CD4-positive, alpha-beta T cell (primary cell): ENCODE measurements at regions not wholly inside any gene's neighbourhood (a gene's known extent, or its start where the extent isn't known, plus 50 kb on each side); places are given as distances from the start of the nearest gene placed in this dataset.

ENCODE experiments used
- ATAC-seq: fragments of 200-7000 bp; cut with Tn5 transposase; one replicate; pipeline ENCODE4 v1.10.0; 2022; ENCODE audit warnings: mild to moderate bottlenecking; ENCODE audit not compliant: poor library complexity
- CTCF ChIA-PET: fragments of 350-600 bp; sonication (Branson Sonifier 250); formaldehyde crosslinking; loops from one replicate; lab custom pipeline; 2021; ENCODE audit warnings: antibody characterized with exemption, inconsistent platforms; lab: Charles Lee
- POLR2A ChIA-PET: fragments of 350-600 bp; sonication (Branson Sonifier 250); formaldehyde crosslinking; loops from one replicate; lab custom pipeline; 2021; ENCODE audit warnings: antibody characterized with exemption, inconsistent platforms; lab: Charles Lee
- DNase-seq, 14 experiments: peaks; one replicate each; pipeline ENCODE4 v3.0.0-alpha.2; 2013 to 2020; ENCODE audit warnings: mixed read lengths in 2 of 14
- H3K27ac ChIP-seq, 2 donors: one replicate each; pipeline versions ENCODE4 v1.5.1 to v1.7.0; 2013; ENCODE audit warnings: low read length in 2 of 2, low read depth in 1 of 2, mild to moderate bottlenecking in 1 of 2
- H3K27me3 ChIP-seq, 2 experiments: 1 replicate in 1 of 2; 2 replicates in 1 of 2; pipeline versions ENCODE4 v1.6.1 to v1.7.0; 2013; ENCODE audit warnings: low read length in 2 of 2, control low read depth in 1 of 2, mild to moderate bottlenecking in 1 of 2, moderate library complexity in 1 of 2; ENCODE audit not compliant: insufficient read depth in 2 of 2, control insufficient read depth in 1 of 2
- H3K36me3 ChIP-seq: one replicate; pipeline ENCODE4 v1.6.1; 2013; ENCODE audit warnings: low read length, control low read depth; ENCODE audit not compliant: insufficient read depth
- H3K4me1 ChIP-seq: one replicate; pipeline ENCODE4 v1.6.1; 2013; ENCODE audit warnings: low read length, control low read depth; ENCODE audit not compliant: insufficient read depth
- H3K4me3 ChIP-seq: one replicate; pipeline ENCODE4 v1.5.1; 2013; ENCODE audit warnings: mild to moderate bottlenecking, low read length, moderate library complexity
- H3K9me3 ChIP-seq, 2 experiments: 1 replicate in 1 of 2; 2 replicates in 1 of 2; pipeline versions ENCODE4 v1.6.1 to v1.7.0; 2013; ENCODE audit warnings: low read length in 2 of 2, mild to moderate bottlenecking in 2 of 2, control low read depth in 1 of 2, moderate library complexity in 1 of 2; ENCODE audit not compliant: control insufficient read depth in 1 of 2, insufficient read depth in 1 of 2
- H3K27ac Mint-ChIP-seq: one replicate; pipeline ENCODE4 v1.8.0; 2020; ENCODE audit warnings: mixed read lengths
- H3K27me3 Mint-ChIP-seq: one replicate; pipeline ENCODE4 v1.8.0; 2021; ENCODE audit warnings: mixed read lengths
- H3K36me3 Mint-ChIP-seq: one replicate; pipeline ENCODE4 v1.8.0; 2021; ENCODE audit warnings: low read depth, mixed read lengths
- H3K4me1 Mint-ChIP-seq: one replicate; pipeline ENCODE4 v1.8.0; 2021; ENCODE audit warnings: low read depth, mixed read lengths
- H3K4me3 Mint-ChIP-seq: one replicate; pipeline ENCODE4 v1.8.0; 2020; ENCODE audit warnings: mild to moderate bottlenecking, mixed read lengths
- H3K9me3 Mint-ChIP-seq: one replicate; pipeline ENCODE4 v1.8.0; 2020; ENCODE audit warnings: mixed read lengths
- intact Hi-C, 2 experiments: fragments of 100-400 bp; cut with DNase I in 1 of 2; cut with micrococcal nuclease in 1 of 2; formaldehyde crosslinking; loops; one replicate each; pipeline versions ENCODE4 v1.15.1 to v1.9.0; 2023 to 2025; cut with DNase I, micrococcal nuclease
- TF ChIP-seq, protein P1 (sequence below): fragments of 200-600 bp; IDR thresholded peaks from one replicate; pipeline ENCODE4 v1.8.0; 2022; ENCODE audit warnings: antibody characterized with exemption, mild to moderate bottlenecking

DNA sequence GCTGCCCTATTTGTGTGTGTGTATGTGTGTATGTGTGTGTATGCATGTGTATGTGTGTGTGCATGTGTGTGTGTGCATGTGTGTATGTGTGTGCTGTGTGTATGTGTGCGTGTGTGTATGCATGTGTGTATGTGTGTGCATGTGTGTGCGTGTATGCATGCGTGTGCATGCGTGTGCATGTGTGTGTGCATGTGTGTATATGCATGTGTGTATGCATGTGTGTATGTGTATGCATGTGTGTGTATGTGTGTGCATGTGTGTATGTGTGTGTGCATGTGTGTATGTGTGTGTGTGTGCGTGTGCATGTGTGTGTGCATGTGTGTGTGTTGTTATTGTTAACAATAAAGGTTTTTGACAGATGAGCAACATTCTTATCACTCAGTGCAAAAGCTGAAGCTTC, 110.8 kb upstream of the HES1 start:
- TF ChIP-seq, protein P1, sequence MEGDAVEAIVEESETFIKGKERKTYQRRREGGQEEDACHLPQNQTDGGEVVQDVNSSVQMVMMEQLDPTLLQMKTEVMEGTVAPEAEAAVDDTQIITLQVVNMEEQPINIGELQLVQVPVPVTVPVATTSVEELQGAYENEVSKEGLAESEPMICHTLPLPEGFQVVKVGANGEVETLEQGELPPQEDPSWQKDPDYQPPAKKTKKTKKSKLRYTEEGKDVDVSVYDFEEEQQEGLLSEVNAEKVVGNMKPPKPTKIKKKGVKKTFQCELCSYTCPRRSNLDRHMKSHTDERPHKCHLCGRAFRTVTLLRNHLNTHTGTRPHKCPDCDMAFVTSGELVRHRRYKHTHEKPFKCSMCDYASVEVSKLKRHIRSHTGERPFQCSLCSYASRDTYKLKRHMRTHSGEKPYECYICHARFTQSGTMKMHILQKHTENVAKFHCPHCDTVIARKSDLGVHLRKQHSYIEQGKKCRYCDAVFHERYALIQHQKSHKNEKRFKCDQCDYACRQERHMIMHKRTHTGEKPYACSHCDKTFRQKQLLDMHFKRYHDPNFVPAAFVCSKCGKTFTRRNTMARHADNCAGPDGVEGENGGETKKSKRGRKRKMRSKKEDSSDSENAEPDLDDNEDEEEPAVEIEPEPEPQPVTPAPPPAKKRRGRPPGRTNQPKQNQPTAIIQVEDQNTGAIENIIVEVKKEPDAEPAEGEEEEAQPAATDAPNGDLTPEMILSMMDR = no peak
- peaks cover 21% of the 10 kb centered on the region for H3K4me1 Mint-ChIP-seq
- Histone ChIP-seq H3K4me3 (no peak overlapping the region), H3K36me3 (no peaks in the 10 kb centered on the region), H3K27me3 (peaks cover 0 to 3% of the 10 kb centered on the region in 2 experiments), H3K4me1 (no peaks in the 10 kb centered on the region), H3K27ac (no peak overlapping the region), H3K9me3 (no peaks in the 10 kb centered on the region)
- ChIA-PET POLR2A (no interaction called here), CTCF (no interaction called here)
- intact Hi-C loops = no loop called here
- ATAC-seq = no peak
- H3K27ac Mint-ChIP-seq = no peak overlapping the region
- H3K36me3 Mint-ChIP-seq = no peaks in the 10 kb centered on the region
- no peaks in the 10 kb centered on the region for H3K9me3 Mint-ChIP-seq
- no peak for DNase-seq
- H3K4me3 Mint-ChIP-seq = no peak overlapping the region
- peaks cover 5% of the 10 kb centered on the region for H3K27me3 Mint-ChIP-seq

DNA sequence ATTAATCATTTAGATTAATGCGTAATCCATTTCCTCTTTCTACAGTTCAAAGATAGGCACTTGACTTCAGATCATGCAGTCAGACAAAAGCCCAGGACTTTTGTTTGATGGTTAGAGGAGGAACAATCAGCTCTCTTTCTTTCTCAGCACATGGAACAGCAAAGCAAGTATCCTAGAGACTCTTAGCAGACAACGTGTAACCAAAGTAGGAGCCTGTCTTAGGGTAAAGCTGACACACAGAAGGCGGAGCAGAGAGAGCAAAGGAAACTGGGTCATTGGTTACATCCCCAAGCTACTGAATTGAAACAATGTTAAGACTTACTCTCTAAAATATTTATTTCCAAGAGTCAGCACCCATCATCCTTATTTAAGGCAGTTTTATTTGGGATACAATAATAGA, 110.0 kb upstream of the HES1 start:
- no peak overlapping the region for H3K4me3 Mint-ChIP-seq
- Histone ChIP-seq H3K4me1 (no peaks in the 10 kb centered on the region), H3K27me3 (peaks cover 0 to 3% of the 10 kb centered on the region in 2 experiments), H3K36me3 (no peaks in the 10 kb centered on the region), H3K9me3 (no peaks in the 10 kb centered on the region), H3K27ac (no peak overlapping the region), H3K4me3 (no peak overlapping the region)
- TF ChIP-seq, protein P1 = no peak
- DNase-seq (no peak), ATAC-seq (no peak)
- H3K36me3 Mint-ChIP-seq = no peaks in the 10 kb centered on the region
- no peaks in the 10 kb centered on the region for H3K9me3 Mint-ChIP-seq
- peaks cover 21% of the 10 kb centered on the region for H3K4me1 Mint-ChIP-seq
- no peak overlapping the region for H3K27ac Mint-ChIP-seq
- ChIA-PET CTCF (no interaction called here), POLR2A (no interaction called here)
- peaks cover 5% of the 10 kb centered on the region for H3K27me3 Mint-ChIP-seq
- intact Hi-C loops = no loop called here

- Histone ChIP-seq H3K4me3 (no peak overlapping the region), H3K27ac (no peak overlapping the region), H3K27me3 (peaks cover 3 to 4% of the 10 kb centered on the region in 2 experiments), H3K4me1 (no peaks in the 10 kb centered on the region), H3K36me3 (no peaks in the 10 kb centered on the region), H3K9me3 (no peaks in the 10 kb centered on the region)
- Mint-ChIP-seq H3K36me3 (no peaks in the 10 kb centered on the region), H3K9me3 (no peaks in the 10 kb centered on the region), H3K4me3 (no peak overlapping the region), H3K4me1 (peaks cover 27% of the 10 kb centered on the region), H3K27ac (no peak overlapping the region), H3K27me3 (peaks cover 12% of the 10 kb centered on the region)
- DNase-seq (no peak), ATAC-seq (no peak)
- TF ChIP-seq, protein P1 = no peak
- ChIA-PET CTCF (no interaction called here), POLR2A (no interaction called here)
- intact Hi-C loops = no loop called here
These were observed 107.4 kb upstream of the HES1 start for GRCh38 chr3:194028434-194029004.
